ENCODE measurements at regions not wholly inside any gene's neighbourhood (a gene's known extent, or its start where the extent isn't known, plus 50 kb on each side); places are given as distances from the start of the nearest gene placed in this dataset.

DNA sequence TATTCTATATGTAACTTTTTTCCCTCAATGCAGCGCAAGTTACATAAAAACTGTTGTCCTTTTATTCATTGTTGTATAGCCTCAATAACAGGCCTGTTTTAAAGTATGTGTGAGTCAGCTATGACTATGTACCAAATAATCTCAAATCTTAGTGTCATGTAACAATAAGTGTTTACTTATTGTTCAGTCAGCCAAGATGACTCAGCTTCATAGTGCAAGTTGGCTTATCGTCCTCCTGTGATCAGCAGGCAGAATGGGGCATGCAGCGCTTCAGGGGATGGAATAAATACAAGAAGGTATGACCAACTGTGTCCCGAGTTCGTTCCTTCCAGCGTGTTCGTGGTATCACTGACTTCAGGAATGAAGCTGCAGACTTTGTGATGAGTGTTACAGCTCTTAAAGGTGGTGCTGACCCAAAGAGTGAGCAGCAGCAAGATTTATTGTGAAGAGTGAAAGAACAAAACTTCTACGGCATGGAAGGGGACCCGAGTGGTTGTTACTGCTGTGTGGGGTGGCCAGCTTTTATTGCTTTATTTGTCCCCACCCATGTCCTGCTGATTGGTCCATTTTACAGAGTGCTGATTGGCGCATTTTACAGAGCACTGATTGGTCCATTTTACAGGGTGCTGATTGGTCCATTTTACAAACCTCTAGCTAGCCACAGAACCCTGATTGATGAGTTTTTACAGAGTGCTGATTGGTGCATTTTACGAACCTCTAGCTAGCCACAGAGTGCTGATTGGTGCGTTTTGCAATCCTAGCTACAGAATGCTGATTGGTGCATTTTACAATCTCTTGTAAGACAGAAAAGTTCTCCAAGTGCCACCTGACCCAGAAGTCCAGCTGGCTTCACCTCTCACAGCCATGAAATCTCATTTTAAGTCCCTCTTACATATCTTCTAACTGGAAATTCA is 1016.0 kb downstream of the MCTP2 start:
- TF ChIP-seq EZH2 (IDR thresholded peaks at IDR 0.05; ENCODE audit: borderline replicate concordance, low read depth, low read length, poor library complexity, severe bottlenecking): no peak
- TF ChIP-seq, protein P1, sequence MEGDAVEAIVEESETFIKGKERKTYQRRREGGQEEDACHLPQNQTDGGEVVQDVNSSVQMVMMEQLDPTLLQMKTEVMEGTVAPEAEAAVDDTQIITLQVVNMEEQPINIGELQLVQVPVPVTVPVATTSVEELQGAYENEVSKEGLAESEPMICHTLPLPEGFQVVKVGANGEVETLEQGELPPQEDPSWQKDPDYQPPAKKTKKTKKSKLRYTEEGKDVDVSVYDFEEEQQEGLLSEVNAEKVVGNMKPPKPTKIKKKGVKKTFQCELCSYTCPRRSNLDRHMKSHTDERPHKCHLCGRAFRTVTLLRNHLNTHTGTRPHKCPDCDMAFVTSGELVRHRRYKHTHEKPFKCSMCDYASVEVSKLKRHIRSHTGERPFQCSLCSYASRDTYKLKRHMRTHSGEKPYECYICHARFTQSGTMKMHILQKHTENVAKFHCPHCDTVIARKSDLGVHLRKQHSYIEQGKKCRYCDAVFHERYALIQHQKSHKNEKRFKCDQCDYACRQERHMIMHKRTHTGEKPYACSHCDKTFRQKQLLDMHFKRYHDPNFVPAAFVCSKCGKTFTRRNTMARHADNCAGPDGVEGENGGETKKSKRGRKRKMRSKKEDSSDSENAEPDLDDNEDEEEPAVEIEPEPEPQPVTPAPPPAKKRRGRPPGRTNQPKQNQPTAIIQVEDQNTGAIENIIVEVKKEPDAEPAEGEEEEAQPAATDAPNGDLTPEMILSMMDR (conservative IDR thresholded peaks at IDR 0.05; ENCODE audit: low read depth, low read length): no peak
- ChIA-PET CTCF (no interaction called here), POLR2A (ENCODE audit: low non-redundant PET) (no interaction called here)
- intact Hi-C loops (cut with micrococcal nuclease; ENCODE audit: unreplicated experiment): no loop called here
- Histone ChIP-seq H3K9me3 (ENCODE audit: low read depth, low read length, poor library complexity, severe bottlenecking) (no peaks in the 10 kb centered on the region), H3K27ac (ENCODE audit: low read depth, low read length, poor library complexity, severe bottlenecking) (no peak overlapping the region), H3K4me1 (ENCODE audit: insufficient read depth, low read length, poor library complexity, severe bottlenecking) (peaks cover 8% of the 10 kb centered on the region), H3K27me3 (replicated peaks; ENCODE audit: insufficient read depth, low read depth, low read length, poor library complexity) (no peaks in the 10 kb centered on the region), H3K4me3 (ENCODE audit: low read depth, low read length, poor library complexity, severe bottlenecking) (no peak overlapping the region), H3K36me3 (ENCODE audit: insufficient read depth, low read length, poor library complexity, severe bottlenecking) (no peaks in the 10 kb centered on the region)
- no TSS peak for BruUV-seq (replicated peaks)
- peak; percentile 49 for DNase-seq (ENCODE audit: low spot score)

DNA sequence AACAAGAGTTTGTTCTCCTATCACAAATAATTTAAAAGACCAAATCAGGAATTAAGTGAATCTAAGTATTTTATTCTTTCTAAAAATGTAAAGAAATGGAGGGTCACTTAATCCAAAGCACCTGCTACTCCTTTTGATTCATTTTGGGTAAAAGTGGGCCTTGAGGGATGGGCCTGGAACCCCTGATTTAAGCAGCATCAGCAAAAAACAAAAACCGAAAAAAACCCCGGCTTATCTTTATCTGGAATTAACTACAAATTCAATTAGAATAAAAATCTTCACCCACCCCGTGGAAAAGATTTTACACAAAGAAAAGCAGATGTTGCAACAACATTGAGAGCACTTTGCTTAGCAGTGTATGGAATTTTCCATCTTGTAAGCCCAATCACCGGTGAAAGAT is 1018.2 kb downstream of the MCTP2 start:
- H3K9me3 ChIP-seq (ENCODE audit: low read depth, low read length, poor library complexity, severe bottlenecking): no peaks in the 10 kb centered on the region
- ChIA-PET CTCF (no interaction called here), POLR2A (ENCODE audit: low non-redundant PET) (no interaction called here)
- H3K36me3 ChIP-seq (ENCODE audit: insufficient read depth, low read length, poor library complexity, severe bottlenecking): no peaks in the 10 kb centered on the region
- H3K27ac ChIP-seq (ENCODE audit: low read depth, low read length, poor library complexity, severe bottlenecking): no peak overlapping the region
- H3K27me3 ChIP-seq (replicated peaks; ENCODE audit: insufficient read depth, low read depth, low read length, poor library complexity): no peaks in the 10 kb centered on the region
- BruUV-seq (replicated peaks): no TSS peak
- peaks cover 8% of the 10 kb centered on the region for H3K4me1 ChIP-seq (ENCODE audit: insufficient read depth, low read length, poor library complexity, severe bottlenecking)
- intact Hi-C loops (cut with micrococcal nuclease; ENCODE audit: unreplicated experiment): no loop called here
- peak; percentile 24 for DNase-seq (ENCODE audit: low spot score)
- no peak overlapping the region for H3K4me3 ChIP-seq (ENCODE audit: low read depth, low read length, poor library complexity, severe bottlenecking)
- no peak for TF ChIP-seq EZH2 (IDR thresholded peaks at IDR 0.05; ENCODE audit: borderline replicate concordance, low read depth, low read length, poor library complexity, severe bottlenecking)
- TF ChIP-seq, protein P1 (conservative IDR thresholded peaks at IDR 0.05; ENCODE audit: low read depth, low read length): no peak

DNA sequence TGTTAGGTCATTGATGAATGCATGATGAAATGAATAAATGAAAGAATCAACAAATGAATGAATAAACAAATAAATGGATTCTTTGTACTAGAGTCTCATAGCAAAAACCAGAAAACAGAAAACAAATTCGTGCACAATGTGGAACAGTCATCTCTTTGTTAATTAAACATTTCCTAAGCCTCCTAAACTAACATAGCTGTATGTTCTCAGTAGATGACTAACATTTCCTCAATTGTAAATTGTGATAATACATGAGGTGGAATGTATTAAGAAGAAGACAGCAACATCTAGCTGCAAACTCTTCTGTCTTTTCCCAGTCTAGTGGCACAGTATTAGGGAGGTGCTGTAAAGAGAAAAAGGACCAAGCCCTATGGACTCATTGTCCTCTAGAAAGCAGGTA is 1021.0 kb downstream of the MCTP2 start:
- H3K4me1 ChIP-seq (ENCODE audit: insufficient read depth, low read length, poor library complexity, severe bottlenecking): peaks cover 8% of the 10 kb centered on the region
- POLR2A ChIA-PET (ENCODE audit: low non-redundant PET): no interaction called here
- no peaks in the 10 kb centered on the region for H3K36me3 ChIP-seq (ENCODE audit: insufficient read depth, low read length, poor library complexity, severe bottlenecking)
- DNase-seq (ENCODE audit: low spot score): no peak
- CTCF ChIA-PET: no interaction called here
- no peaks in the 10 kb centered on the region for H3K27me3 ChIP-seq (replicated peaks; ENCODE audit: insufficient read depth, low read depth, low read length, poor library complexity)
- no peak overlapping the region for H3K27ac ChIP-seq (ENCODE audit: low read depth, low read length, poor library complexity, severe bottlenecking)
- no TSS peak for BruUV-seq (replicated peaks)
- intact Hi-C loops (cut with micrococcal nuclease; ENCODE audit: unreplicated experiment): loop anchor here (10.0 kb wide), 1 partner anchor 578 kb away; no protein-coding TSS in a partner anchor
- no peak for TF ChIP-seq EZH2 (IDR thresholded peaks at IDR 0.05; ENCODE audit: borderline replicate concordance, low read depth, low read length, poor library complexity, severe bottlenecking)
- TF ChIP-seq, protein P1 (conservative IDR thresholded peaks at IDR 0.05; ENCODE audit: low read depth, low read length): no peak
- no peak overlapping the region for H3K4me3 ChIP-seq (ENCODE audit: low read depth, low read length, poor library complexity, severe bottlenecking)
- no peaks in the 10 kb centered on the region for H3K9me3 ChIP-seq (ENCODE audit: low read depth, low read length, poor library complexity, severe bottlenecking)
